ENCODE measurements at regions not wholly inside any gene's neighbourhood (a gene's known extent, or its start where the extent isn't known, plus 50 kb on each side); places are given as distances from the start of the nearest gene placed in this dataset.

DNA sequence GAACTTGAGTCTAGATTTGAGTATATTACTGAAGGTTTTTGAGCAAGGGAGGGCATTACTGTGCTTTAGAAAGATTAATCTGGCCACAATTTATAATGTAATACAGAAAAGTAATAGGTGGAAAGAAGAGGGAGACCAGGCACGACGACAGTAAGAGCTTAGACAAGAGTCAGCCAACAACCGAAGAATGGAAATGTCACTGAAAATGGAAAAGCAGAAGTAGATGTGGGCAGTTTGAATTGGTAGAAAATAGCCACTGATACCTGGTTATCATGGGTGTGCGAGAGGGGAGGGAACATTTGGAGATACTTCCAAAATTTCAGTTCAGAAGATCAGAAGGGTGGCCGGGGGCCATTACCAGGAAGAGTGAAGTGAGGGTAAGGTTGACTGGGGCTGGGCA, 339.1 kb downstream of the UTRN start (continued):
- TF ChIP-seq, protein P1, sequence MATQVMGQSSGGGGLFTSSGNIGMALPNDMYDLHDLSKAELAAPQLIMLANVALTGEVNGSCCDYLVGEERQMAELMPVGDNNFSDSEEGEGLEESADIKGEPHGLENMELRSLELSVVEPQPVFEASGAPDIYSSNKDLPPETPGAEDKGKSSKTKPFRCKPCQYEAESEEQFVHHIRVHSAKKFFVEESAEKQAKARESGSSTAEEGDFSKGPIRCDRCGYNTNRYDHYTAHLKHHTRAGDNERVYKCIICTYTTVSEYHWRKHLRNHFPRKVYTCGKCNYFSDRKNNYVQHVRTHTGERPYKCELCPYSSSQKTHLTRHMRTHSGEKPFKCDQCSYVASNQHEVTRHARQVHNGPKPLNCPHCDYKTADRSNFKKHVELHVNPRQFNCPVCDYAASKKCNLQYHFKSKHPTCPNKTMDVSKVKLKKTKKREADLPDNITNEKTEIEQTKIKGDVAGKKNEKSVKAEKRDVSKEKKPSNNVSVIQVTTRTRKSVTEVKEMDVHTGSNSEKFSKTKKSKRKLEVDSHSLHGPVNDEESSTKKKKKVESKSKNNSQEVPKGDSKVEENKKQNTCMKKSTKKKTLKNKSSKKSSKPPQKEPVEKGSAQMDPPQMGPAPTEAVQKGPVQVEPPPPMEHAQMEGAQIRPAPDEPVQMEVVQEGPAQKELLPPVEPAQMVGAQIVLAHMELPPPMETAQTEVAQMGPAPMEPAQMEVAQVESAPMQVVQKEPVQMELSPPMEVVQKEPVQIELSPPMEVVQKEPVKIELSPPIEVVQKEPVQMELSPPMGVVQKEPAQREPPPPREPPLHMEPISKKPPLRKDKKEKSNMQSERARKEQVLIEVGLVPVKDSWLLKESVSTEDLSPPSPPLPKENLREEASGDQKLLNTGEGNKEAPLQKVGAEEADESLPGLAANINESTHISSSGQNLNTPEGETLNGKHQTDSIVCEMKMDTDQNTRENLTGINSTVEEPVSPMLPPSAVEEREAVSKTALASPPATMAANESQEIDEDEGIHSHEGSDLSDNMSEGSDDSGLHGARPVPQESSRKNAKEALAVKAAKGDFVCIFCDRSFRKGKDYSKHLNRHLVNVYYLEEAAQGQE (IDR thresholded peaks at IDR 0.05; ENCODE audit: unreplicated experiment): no peak
- TF ChIP-seq JUNB (IDR thresholded peaks at IDR 0.05; ENCODE audit: unreplicated experiment): no peak

DNA sequence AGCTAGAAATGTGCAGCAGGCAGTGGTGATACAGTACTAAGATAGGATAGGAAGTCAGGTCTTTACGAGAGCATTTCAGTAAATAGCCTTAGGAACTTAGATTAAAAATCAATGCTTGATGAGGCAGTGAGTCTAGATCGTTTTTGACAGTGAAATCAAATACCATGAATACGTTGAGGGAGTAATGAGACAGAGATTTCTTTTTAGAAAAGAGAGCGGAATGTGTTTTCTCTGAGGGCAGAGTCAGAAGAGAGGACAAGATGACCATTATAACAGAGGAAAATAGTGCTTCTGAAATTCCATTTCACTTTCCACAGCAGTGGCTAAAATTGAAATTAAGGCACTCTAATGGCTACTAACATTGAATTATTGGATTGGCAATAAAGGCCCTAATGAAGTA, 339.6 kb downstream of the UTRN start:
- no peak for TF ChIP-seq ZNF114 (CRISPR knock-in tag; IDR thresholded peaks at IDR 0.05)
- peaks cover 22% of the 10 kb centered on the region for H3K4me1 Mint-ChIP-seq
- Histone ChIP-seq H3K4me3 (no peak overlapping the region), H4K20me1 (replicated peaks; ENCODE audit: insufficient read depth) (no peaks in the 10 kb centered on the region), H3K27ac (ENCODE audit: low read depth) (no peak overlapping the region), H3F3A (replicated peaks; ENCODE audit: low read depth) (no peaks in the 10 kb centered on the region), H3K4me1 (ENCODE audit: insufficient read depth) (peaks cover 20% of the 10 kb centered on the region), H3K36me3 (ENCODE audit: insufficient read depth) (no peaks in the 10 kb centered on the region), H3K9me2 (ENCODE audit: insufficient read depth) (no peaks in the 10 kb centered on the region), H2AFZ (no peak overlapping the region), H3K4me2 (no peak overlapping the region), H3K79me2 (replicated peaks; ENCODE audit: insufficient read depth) (peaks cover 25% of the 10 kb centered on the region), H3K27me3 (ENCODE audit: insufficient read depth) (no peaks in the 10 kb centered on the region)
- no peaks in the 10 kb centered on the region for H3K27me3 Mint-ChIP-seq (ENCODE audit: insufficient read depth, low read depth, poor library complexity)
- ATAC-seq: no peak
- 0 out of 3 replicates have a peak, but pooled peaks cover 2% of the 10 kb centered on the region for H3K36me3 Mint-ChIP-seq (ENCODE audit: low read depth)
- no peak overlapping the region for H3K4me3 Mint-ChIP-seq
- no peak for DNase-seq (ENCODE audit: low spot score)
- H3K9me3 Mint-ChIP-seq: no peaks in the 10 kb centered on the region; the same call in 2 of the 3 replicates
- no peak overlapping the region for H3K27ac Mint-ChIP-seq

DNA sequence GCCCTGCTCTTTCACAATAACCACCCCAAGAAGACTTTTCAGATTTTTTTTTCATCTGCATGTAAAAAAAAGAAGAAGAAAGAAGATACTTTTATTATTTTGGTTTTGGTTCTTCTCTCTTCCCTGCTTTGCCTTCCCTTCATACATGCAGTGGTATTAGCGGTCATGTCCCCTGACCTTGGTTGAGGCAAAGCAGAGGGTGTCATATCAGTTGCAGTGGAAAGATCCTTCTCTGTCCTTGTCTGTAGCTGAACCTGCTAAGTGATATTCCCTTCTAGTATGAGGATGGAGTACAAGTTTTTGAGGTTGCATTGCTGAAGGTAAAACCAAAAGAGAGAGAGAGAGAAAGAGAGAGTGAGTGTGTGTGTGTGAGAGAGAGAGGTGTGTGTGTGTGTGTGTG, 345.7 kb downstream of the UTRN start:
- H3K4me3 Mint-ChIP-seq: no peak overlapping the region
- H3K36me3 ChIP-seq (ENCODE audit: insufficient read depth): no peaks in the 10 kb centered on the region
- no peak overlapping the region for H3K4me3 ChIP-seq
- TF ChIP-seq ZNF331 (CRISPR knock-in tag; IDR thresholded peaks at IDR 0.05; ENCODE audit: low read depth): no peak
- TF ChIP-seq, protein P2, sequence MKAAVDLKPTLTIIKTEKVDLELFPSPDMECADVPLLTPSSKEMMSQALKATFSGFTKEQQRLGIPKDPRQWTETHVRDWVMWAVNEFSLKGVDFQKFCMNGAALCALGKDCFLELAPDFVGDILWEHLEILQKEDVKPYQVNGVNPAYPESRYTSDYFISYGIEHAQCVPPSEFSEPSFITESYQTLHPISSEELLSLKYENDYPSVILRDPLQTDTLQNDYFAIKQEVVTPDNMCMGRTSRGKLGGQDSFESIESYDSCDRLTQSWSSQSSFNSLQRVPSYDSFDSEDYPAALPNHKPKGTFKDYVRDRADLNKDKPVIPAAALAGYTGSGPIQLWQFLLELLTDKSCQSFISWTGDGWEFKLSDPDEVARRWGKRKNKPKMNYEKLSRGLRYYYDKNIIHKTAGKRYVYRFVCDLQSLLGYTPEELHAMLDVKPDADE (IDR thresholded peaks at IDR 0.05): no peak
- TF ChIP-seq CREB1 (CRISPR knock-in tag; IDR thresholded peaks at IDR 0.05; ENCODE audit: low read depth): no peak
- TF ChIP-seq, protein P1 (IDR thresholded peaks at IDR 0.05; ENCODE audit: unreplicated experiment): no peak
- TF ChIP-seq POLR2AphosphoS5 (IDR thresholded peaks at IDR 0.05; ENCODE audit: low read depth): no peak
- TF ChIP-seq, protein P3, sequence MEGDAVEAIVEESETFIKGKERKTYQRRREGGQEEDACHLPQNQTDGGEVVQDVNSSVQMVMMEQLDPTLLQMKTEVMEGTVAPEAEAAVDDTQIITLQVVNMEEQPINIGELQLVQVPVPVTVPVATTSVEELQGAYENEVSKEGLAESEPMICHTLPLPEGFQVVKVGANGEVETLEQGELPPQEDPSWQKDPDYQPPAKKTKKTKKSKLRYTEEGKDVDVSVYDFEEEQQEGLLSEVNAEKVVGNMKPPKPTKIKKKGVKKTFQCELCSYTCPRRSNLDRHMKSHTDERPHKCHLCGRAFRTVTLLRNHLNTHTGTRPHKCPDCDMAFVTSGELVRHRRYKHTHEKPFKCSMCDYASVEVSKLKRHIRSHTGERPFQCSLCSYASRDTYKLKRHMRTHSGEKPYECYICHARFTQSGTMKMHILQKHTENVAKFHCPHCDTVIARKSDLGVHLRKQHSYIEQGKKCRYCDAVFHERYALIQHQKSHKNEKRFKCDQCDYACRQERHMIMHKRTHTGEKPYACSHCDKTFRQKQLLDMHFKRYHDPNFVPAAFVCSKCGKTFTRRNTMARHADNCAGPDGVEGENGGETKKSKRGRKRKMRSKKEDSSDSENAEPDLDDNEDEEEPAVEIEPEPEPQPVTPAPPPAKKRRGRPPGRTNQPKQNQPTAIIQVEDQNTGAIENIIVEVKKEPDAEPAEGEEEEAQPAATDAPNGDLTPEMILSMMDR (conservative IDR thresholded peaks at IDR 0.05; ENCODE audit: low read depth in 2 of 2): no peak
- no peak for TF ChIP-seq NANOG (IDR thresholded peaks at IDR 0.05; ENCODE audit: borderline replicate concordance)
- no peak overlapping the region; the same call in 1 of the 2 replicates for H3K4me2 ChIP-seq
- ATAC-seq (no peak), DNase-seq (ENCODE audit: low spot score) (no peak)
- H3K9me2 ChIP-seq (ENCODE audit: insufficient read depth): no peaks in the 10 kb centered on the region
- no peaks in the 10 kb centered on the region for H3K9me3 Mint-ChIP-seq
- H4K20me1 ChIP-seq (replicated peaks; ENCODE audit: insufficient read depth): no peaks in the 10 kb centered on the region
- H3K27ac Mint-ChIP-seq: no peak overlapping the region
- H3F3A ChIP-seq (replicated peaks; ENCODE audit: low read depth): no peaks in the 10 kb centered on the region
- H2AFZ ChIP-seq: no peak overlapping the region
- peaks cover 14% of the 10 kb centered on the region for H3K4me1 Mint-ChIP-seq
- 0 out of 2 replicates have a peak overlapping the region, but pooled peaks have one; percentile 61 for H3K27ac ChIP-seq (ENCODE audit: low read depth)
- H3K27me3 Mint-ChIP-seq (ENCODE audit: insufficient read depth, low read depth, poor library complexity): no peaks in the 10 kb centered on the region
- 0 out of 3 replicates have a peak, but pooled peaks cover 2% of the 10 kb centered on the region for H3K36me3 Mint-ChIP-seq (ENCODE audit: low read depth)
- peaks cover 46% of the 10 kb centered on the region for H3K79me2 ChIP-seq (replicated peaks; ENCODE audit: insufficient read depth)
- no peaks in the 10 kb centered on the region for H3K27me3 ChIP-seq (ENCODE audit: insufficient read depth)
- H3K4me1 ChIP-seq (ENCODE audit: insufficient read depth): peaks cover 11% of the 10 kb centered on the region; the same call in 1 of the 2 replicates

Data from GM23338 (cell line).